K562 (cell line): ENCODE measurements at regions not wholly inside any gene's neighbourhood (a gene's known extent, or its start where the extent isn't known, plus 50 kb on each side); places are given as distances from the start of the nearest gene placed in this dataset.

ENCODE experiments used
- ATAC-seq: fragments of 200-7000 bp; cut with Tn5 transposase; 3 replicates; pipeline ENCODE4 v1.9.1; 2020; ENCODE audit warnings: moderate library complexity
- BruUV-seq: library from RNA; stranded (reverse); fragments of 400-500 nt; replicated peaks from 2 replicates; lab custom pipeline; 2021; lab: Mats Ljungman, UMichigan
- CTCF ChIA-PET: fragments of 300-600 bp; formaldehyde crosslinking; extraction: SDS; loops from one replicate; lab custom pipeline; 2021; ENCODE audit warnings: low intra/inter-chr PET ratio; lab: Yijun Ruan, JAX
- POLR2A ChIA-PET: fragments of 300-600, 350-650 bp; sonication (Branson Sonifier 250); formaldehyde crosslinking; extraction: SDS; loops from one replicate; lab custom pipeline; 2021; ENCODE audit warnings: antibody characterized with exemption, inconsistent platforms; lab: Yijun Ruan, JAX
- DNase-seq, 4 experiments: peaks; one replicate each; pipeline versions ENCODE4 v3.0.0 to v3.0.0-alpha.2; 2011 to 2018; ENCODE audit warnings: low spot score in 3 of 4, mixed read lengths in 3 of 4; ENCODE audit errors: extremely low read depth in 1 of 4
- FAIRE-seq: peaks from 2 replicates; lab custom pipeline; 2011; peaks lifted over from hg19 to GRCh38; lab: Jason Lieb, UNC
- H2AFZ ChIP-seq: 2 replicates; pipeline ENCODE4 v1.6.0; 2011; ENCODE audit warnings: low read depth, low read length, control low read depth, inconsistent platforms
- H3K27ac ChIP-seq: fragments of 200-600 bp; 3 replicates; pipeline ENCODE4 v1.8.0; 2011; ENCODE audit warnings: low read depth, mild to moderate bottlenecking, control low read depth, inconsistent platforms, low read length, moderate library complexity, mixed read lengths; ENCODE audit errors: extremely low read depth
- H3K27me3 ChIP-seq, 2 experiments: fragments of 300-600 bp in 1 of 2; 2 replicates in 1 of 2; 3 replicates in 1 of 2; pipeline versions ENCODE4 v1.6.0 to v1.8.0; 2011; ENCODE audit warnings: inconsistent platforms in 2 of 2, low read length in 2 of 2, mild to moderate bottlenecking in 1 of 2, mixed read lengths in 1 of 2, moderate library complexity in 1 of 2; ENCODE audit not compliant: control insufficient read depth in 2 of 2, insufficient read depth in 2 of 2
- H3K36me3 ChIP-seq: fragments of 300-600 bp; 3 replicates; pipeline ENCODE4 v1.8.0; 2011; ENCODE audit warnings: mild to moderate bottlenecking, low read length, inconsistent platforms; ENCODE audit not compliant: control insufficient read depth, insufficient read depth
- H3K4me1 ChIP-seq, 2 experiments: fragments of 200-600 bp in 1 of 2; replicated peaks in 1 of 2; 2 replicates in 1 of 2; 3 replicates in 1 of 2; pipeline versions ENCODE4 v1.5.1 to v1.8.0; 2011; ENCODE audit warnings: inconsistent platforms in 2 of 2, low read length in 2 of 2, mild to moderate bottlenecking in 1 of 2, mixed read lengths in 1 of 2, moderate library complexity in 1 of 2; ENCODE audit not compliant: control insufficient read depth in 2 of 2, insufficient read depth in 2 of 2
- H3K4me2 ChIP-seq: 2 replicates; pipeline ENCODE4 v1.6.1; 2011; ENCODE audit warnings: low read length, control low read depth, inconsistent platforms, mixed read lengths; ENCODE audit not compliant: insufficient read depth
- H3K4me3 ChIP-seq: fragments of 200-600 bp; sonication (generic), shearing (Covaris generic); 2 replicates; pipeline ENCODE4 v1.5.1; 2016; ENCODE audit warnings: control low read depth, inconsistent platforms
- H3K79me2 ChIP-seq: fragments of 200-600 bp; 3 replicates; pipeline ENCODE4 v1.8.0; 2011; ENCODE audit warnings: low read length, inconsistent platforms; ENCODE audit not compliant: control insufficient read depth, insufficient read depth
- H3K9ac ChIP-seq, 2 experiments: 2 replicates each; pipeline versions ENCODE4 v1.6.0 to v1.6.1; 2011; ENCODE audit warnings: low read depth in 2 of 2, low read length in 2 of 2, control low read depth in 1 of 2, inconsistent platforms in 1 of 2, mild to moderate bottlenecking in 1 of 2, mixed read lengths in 1 of 2; ENCODE audit not compliant: insufficient read depth in 1 of 2
- H3K9me1 ChIP-seq: one replicate; pipeline ENCODE4 v1.6.0; 2011; ENCODE audit warnings: inconsistent platforms, mild to moderate bottlenecking, low read length, moderate library complexity; ENCODE audit not compliant: control insufficient read depth, insufficient read depth
- H3K9me3 ChIP-seq: replicated peaks from 2 replicates; pipeline ENCODE4 v1.5.1; 2011; ENCODE audit warnings: low read depth, low read length, inconsistent platforms; ENCODE audit not compliant: control insufficient read depth, insufficient read depth
- H4K20me1 ChIP-seq: replicated peaks from 2 replicates; pipeline ENCODE4 v1.6.1; 2011; ENCODE audit warnings: low read length, inconsistent platforms, mixed read lengths; ENCODE audit not compliant: control insufficient read depth, insufficient read depth
- ATF4 ChIP-seq: fragments of 450-650 bp; formaldehyde crosslinking; IDR thresholded peaks from 2 replicates; pipeline ENCODE4 v1.4.0; 2022; ENCODE audit warnings: mild to moderate bottlenecking, moderate library complexity
- DPF2 ChIP-seq: fragments of 450-650 bp; IDR thresholded peaks from 2 replicates; pipeline ENCODE4 v1.6.1; 2016
- FOSL1 ChIP-seq: fragments of 200-800 bp; sonication (Bioruptor generic); conservative IDR thresholded peaks from 2 replicates; pipeline ENCODE4 v1.6.1; 2016; ENCODE audit warnings: missing genetic modification characterization, missing compliant biosample characterization
- FOXJ2 ChIP-seq: fragments of 200-800 bp; sonication (Bioruptor generic); IDR thresholded peaks from 2 replicates; pipeline ENCODE4 v1.6.1; 2016; ENCODE audit warnings: missing genetic modification characterization, missing compliant biosample characterization
- HNRNPLL ChIP-seq: fragments of 200-400 bp; formaldehyde crosslinking; IDR thresholded peaks from 2 replicates; pipeline ENCODE4 v1.6.1; 2017; ENCODE audit warnings: low read length, low read depth, mild to moderate bottlenecking; ENCODE audit not compliant: poor library complexity, severe bottlenecking
- NCOA2 ChIP-seq, 2 experiments: fragments of 450-650 bp; IDR thresholded peaks; 2 replicates each; pipeline ENCODE4 v1.6.1; 2018; ENCODE audit warnings: mild to moderate bottlenecking in 2 of 2, moderate library complexity in 1 of 2; ENCODE audit not compliant: partially characterized antibody in 2 of 2
- POU5F1 ChIP-seq: fragments of 150-350 bp; IDR thresholded peaks from 2 replicates; pipeline ENCODE4 v1.6.1; 2014; ENCODE audit warnings: borderline replicate concordance, low read length, low read depth, mild to moderate bottlenecking; ENCODE audit not compliant: partially characterized antibody
- PRDM10 ChIP-seq: fragments of 450-650 bp; IDR thresholded peaks from 2 replicates; pipeline ENCODE4 v1.6.1; 2018; ENCODE audit not compliant: partially characterized antibody
- RFX7 ChIP-seq: fragments of 250-450 bp; sonication (Bioruptor Pico); IDR thresholded peaks from 2 replicates; pipeline ENCODE4 v1.5.1; 2021; ENCODE audit warnings: mild to moderate bottlenecking
- SMARCC2 ChIP-seq: fragments of 450-650 bp; IDR thresholded peaks from 2 replicates; pipeline ENCODE4 v1.6.1; 2017; ENCODE audit warnings: antibody characterized with exemption, moderate library complexity, mild to moderate bottlenecking, low read depth
- STAT5A ChIP-seq: IDR thresholded peaks from 2 replicates; pipeline ENCODE4 v1.6.1; 2012; ENCODE audit warnings: low read length, inconsistent platforms, borderline replicate concordance
- TAF9B ChIP-seq: fragments of 450-650 bp; IDR thresholded peaks from 2 replicates; pipeline ENCODE4 v1.6.1; 2018; ENCODE audit warnings: mild to moderate bottlenecking; ENCODE audit not compliant: partially characterized antibody
- TBP ChIP-seq: optimal IDR thresholded peaks from 2 replicates; pipeline ENCODE3; 2011; ENCODE audit warnings: low read depth, low read length, improper control_type of control experiment
- ZKSCAN3 ChIP-seq: fragments of 250-450 bp; sonication (Bioruptor Pico); IDR thresholded peaks from 2 replicates; pipeline ENCODE4 v1.4.0; 2020
- ZNF668 ChIP-seq: fragments of 250-450 bp; sonication (Bioruptor Pico); IDR thresholded peaks from 2 replicates; pipeline ENCODE4 v1.8.0; 2022; ENCODE audit warnings: mild to moderate bottlenecking, inconsistent platforms
- ZNF696 ChIP-seq: fragments of 250-450 bp; sonication (Bioruptor Pico); conservative IDR thresholded peaks from 2 replicates; pipeline ENCODE4 v1.4.0; 2020; ENCODE audit warnings: mild to moderate bottlenecking, moderate library complexity
- ZNF740 ChIP-seq, 3 experiments: fragments of 200-800 bp in 1 of 3; sonication (Bioruptor generic) in 1 of 3; sonication (generic) in 1 of 3; formaldehyde crosslinking in 1 of 3; IDR thresholded peaks; 2 replicates each; pipeline versions ENCODE4 v1.6.1 to v1.8.0; 2016 to 2022; ENCODE audit warnings: mild to moderate bottlenecking in 2 of 3, missing compliant biosample characterization in 2 of 3, missing genetic modification characterization in 2 of 3, missing genetic modification reagents in 1 of 3
- ZNF785 ChIP-seq: fragments of 250-450 bp; sonication (Bioruptor Pico); IDR thresholded peaks from 2 replicates; pipeline ENCODE4 v1.4.0; 2020; ENCODE audit warnings: mild to moderate bottlenecking
- WGBS: fragments of 100-300 bp; shearing (Covaris generic); methylation state at CpG from one replicate; pipeline ENCODE4 v1.1.6; 2016; ENCODE audit warnings: low coverage, mixed read lengths; ENCODE audit not compliant: insufficient coverage; ENCODE audit errors: missing lambda C conversion rate; 5-methylcytosine and 5-hydroxymethylcytosine counted together
- in situ Hi-C: fragments of 300-500 bp; cut with MboI; formaldehyde crosslinking; loops from 4 replicates; pipeline ENCODE4 v1.15.0; 2018; ENCODE audit warnings: inconsistent platforms, mixed read lengths
- intact Hi-C: fragments of 100-400 bp; cut with micrococcal nuclease; formaldehyde crosslinking; loops from 2 replicates; pipeline ENCODE4 v1.14.2; 2022

- no TSS peak for BruUV-seq
- Histone ChIP-seq H3K4me2 (no peak overlapping the region), H2AFZ (no peak overlapping the region), H3K27ac (no peak overlapping the region), H3K79me2 (no peaks in the 10 kb centered on the region), H3K9me1 (no peaks in the 10 kb centered on the region), H3K9ac (no peak overlapping the region), H3K4me3 (no peak overlapping the region), H4K20me1 (no peaks in the 10 kb centered on the region), H3K9me3 (no peaks in the 10 kb centered on the region), H3K27me3 (peaks cover 7 to 14% of the 10 kb centered on the region in 2 experiments; a peak in 4 of 5 replicates), H3K36me3 (no peaks in the 10 kb centered on the region), H3K4me1 (no peaks in the 10 kb centered on the region)
- in situ Hi-C loops = no loop called here
- ChIA-PET CTCF (no interaction called here), POLR2A (no interaction called here)
- DNase-seq = no peak
- intact Hi-C loops = no loop called here
- 0% methylated on average over 4 of the region's 4 CpGs for WGBS
- ATAC-seq = no peak
- no peak for FAIRE-seq
- TF ChIP-seq STAT5A = no peak
- no peak for TF ChIP-seq ZNF740 (CRISPR knock-in tag; IDR thresholded peaks at IDR 0.05)
- TF ChIP-seq ZNF740 (tag; IDR thresholded peaks at IDR 0.05) = no peak
- TF ChIP-seq ZNF696 (CRISPR knock-in tag) = no peak
- TF ChIP-seq DPF2 = no peak
- no peak for TF ChIP-seq SMARCC2
- no peak for TF ChIP-seq POU5F1
- no peak for TF ChIP-seq ATF4
- no peak for TF ChIP-seq HNRNPLL
- no peak for TF ChIP-seq TBP
- TF ChIP-seq NCOA2 (IDR thresholded peaks at IDR 0.05; ENCODE audit: partially characterized antibody in 2 of 2) = no peak
- TF ChIP-seq ZNF785 (CRISPR knock-in tag) = no peak
- no peak for TF ChIP-seq RFX7 (CRISPR knock-in tag)
- TF ChIP-seq ZNF668 (CRISPR knock-in tag) = no peak
- TF ChIP-seq FOXJ2 = no peak
- no peak for TF ChIP-seq PRDM10
- no peak for TF ChIP-seq ZKSCAN3 (CRISPR knock-in tag)
- TF ChIP-seq TAF9B = no peak
- TF ChIP-seq FOSL1 (tag) = no peak
Observed at GRCh38 chr16:86797700-86798099, 219.4 kb downstream of the FOXL1 start.
